Activated naive CD4-positive, alpha-beta T cell treated with anti-CD3 and anti-CD28 coated beads, Interleukin-2, amount 10 ng/mL, durations not matched to agents 7 days and 5 days (primary cell): ENCODE measurements at regions not wholly inside any gene's neighbourhood (a gene's known extent, or its start where the extent isn't known, plus 50 kb on each side); places are given as distances from the start of the nearest gene placed in this dataset.

Experiments
- CTCF ChIA-PET: fragments of 350-600 bp; sonication (Branson Sonifier 250); formaldehyde crosslinking; loops from one replicate; lab custom pipeline; 2021; ENCODE audit warnings: antibody characterized with exemption; lab: Charles Lee
- DNase-seq: peaks from one replicate; pipeline ENCODE4 v3.0.0-alpha.2; 2020
- H3K27ac Mint-ChIP-seq: one replicate; pipeline ENCODE4 v1.8.0; 2021; ENCODE audit warnings: mild to moderate bottlenecking, moderate library complexity, mixed read lengths
- H3K27me3 Mint-ChIP-seq: one replicate; pipeline ENCODE4 v1.8.0; 2021; ENCODE audit warnings: mild to moderate bottlenecking, mixed read lengths
- H3K36me3 Mint-ChIP-seq: one replicate; pipeline ENCODE4 v1.8.0; 2021; ENCODE audit warnings: mixed read lengths
- H3K4me1 Mint-ChIP-seq: one replicate; pipeline ENCODE4 v1.8.0; 2021; ENCODE audit warnings: mixed read lengths
- H3K4me3 Mint-ChIP-seq: one replicate; pipeline ENCODE4 v1.8.0; 2021; ENCODE audit warnings: mild to moderate bottlenecking, moderate library complexity, mixed read lengths
- H3K9me3 Mint-ChIP-seq: one replicate; pipeline ENCODE4 v1.8.0; 2021; ENCODE audit warnings: mixed read lengths

- DNase-seq: no peak
- peaks cover 12% of the 10 kb centered on the region for H3K27me3 Mint-ChIP-seq
- CTCF ChIA-PET: no interaction called here
- no peak overlapping the region for H3K4me3 Mint-ChIP-seq
- H3K9me3 Mint-ChIP-seq: peaks cover 2% of the 10 kb centered on the region
- no peaks in the 10 kb centered on the region for H3K36me3 Mint-ChIP-seq
- no peak overlapping the region for H3K27ac Mint-ChIP-seq
- no peaks in the 10 kb centered on the region for H3K4me1 Mint-ChIP-seq
These were observed 1488.6 kb downstream of the BRD1 start for GRCh38 chr22:48338793-48339705.

DNA sequence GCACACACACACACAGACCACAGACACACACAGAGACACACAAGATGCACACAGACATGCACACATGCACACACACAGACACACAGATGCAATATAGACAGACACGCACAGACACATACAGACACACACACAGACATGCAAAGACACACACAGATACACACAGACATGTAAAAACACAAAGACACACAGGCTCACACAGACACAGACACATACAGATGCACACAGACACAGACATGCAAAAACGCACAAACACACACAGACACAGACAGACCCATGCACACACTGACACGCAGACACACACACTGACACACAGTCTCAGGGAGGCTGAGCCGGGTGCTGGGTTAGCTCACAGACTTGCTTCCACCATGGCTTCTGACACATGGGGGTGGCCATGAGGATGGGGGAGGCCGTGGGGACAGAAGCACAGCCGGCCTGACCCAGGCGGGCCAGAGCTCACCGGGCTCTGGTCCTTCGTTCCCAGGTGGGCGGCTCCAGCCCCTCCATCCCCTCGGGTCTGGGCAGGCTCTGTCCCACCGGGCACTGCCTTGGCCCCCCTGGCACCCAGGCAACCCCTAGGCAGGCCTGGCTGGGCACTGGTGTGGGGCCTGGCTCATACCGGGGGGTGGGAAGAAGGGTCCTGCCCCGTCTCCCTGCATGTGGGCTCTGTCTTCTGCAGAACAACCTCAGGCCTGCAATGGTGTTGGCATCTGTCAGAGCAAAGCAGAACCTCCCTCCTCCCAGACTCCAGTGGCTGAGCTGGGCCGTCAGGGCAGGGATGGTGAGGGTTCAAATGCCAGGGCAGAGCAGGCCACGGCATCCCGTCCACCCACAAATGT is 1489.5 kb downstream of the BRD1 start:
- no peak overlapping the region for H3K27ac Mint-ChIP-seq
- no peaks in the 10 kb centered on the region for H3K4me1 Mint-ChIP-seq
- H3K4me3 Mint-ChIP-seq: no peak overlapping the region
- DNase-seq: no peak
- peaks cover 4% of the 10 kb centered on the region for H3K9me3 Mint-ChIP-seq
- peaks cover 12% of the 10 kb centered on the region for H3K27me3 Mint-ChIP-seq
- H3K36me3 Mint-ChIP-seq: no peaks in the 10 kb centered on the region
- CTCF ChIA-PET: no interaction called here

DNA sequence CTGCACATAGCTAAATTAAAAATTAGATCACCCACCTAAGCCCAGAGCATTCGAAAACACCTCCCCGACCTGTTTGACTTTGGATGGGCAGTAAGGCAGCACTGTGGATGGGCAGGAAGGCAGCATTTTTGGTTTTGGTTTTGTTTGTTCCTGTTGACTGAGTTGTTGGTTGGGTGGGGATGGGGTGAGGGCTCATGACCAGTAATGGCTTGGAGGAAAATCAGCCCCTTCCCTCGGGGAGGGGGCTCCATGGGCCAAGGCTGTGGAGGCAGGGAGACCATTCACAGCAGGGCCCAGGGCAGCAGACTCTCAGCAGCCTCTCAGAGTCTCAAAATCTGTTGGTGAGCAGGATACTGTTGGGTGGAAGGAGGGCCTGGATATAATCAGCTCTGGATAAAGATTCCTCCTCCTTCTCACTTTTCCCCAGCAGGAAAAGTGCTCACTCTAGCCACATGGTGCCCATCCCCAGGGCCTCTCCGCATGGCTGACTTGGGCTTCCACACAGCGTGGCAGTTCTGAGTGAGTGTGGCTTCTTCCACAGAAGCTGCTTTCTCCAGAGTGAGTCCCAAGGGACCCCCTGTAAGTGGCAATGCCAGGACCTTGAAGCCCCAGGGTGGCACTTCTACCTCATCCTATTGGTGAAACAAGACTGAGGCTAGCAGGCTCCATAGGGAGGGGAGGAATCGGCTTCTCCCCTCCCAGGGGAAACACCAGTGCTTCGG is 1491.2 kb downstream of the BRD1 start:
- no peak overlapping the region for H3K4me3 Mint-ChIP-seq
- no peak overlapping the region for H3K27ac Mint-ChIP-seq
- H3K36me3 Mint-ChIP-seq: no peaks in the 10 kb centered on the region
- H3K27me3 Mint-ChIP-seq: peaks cover 9% of the 10 kb centered on the region
- DNase-seq: no peak
- H3K9me3 Mint-ChIP-seq: peaks cover 10% of the 10 kb centered on the region
- CTCF ChIA-PET: no interaction called here
- H3K4me1 Mint-ChIP-seq: no peaks in the 10 kb centered on the region

- CTCF ChIA-PET: no interaction called here
- no peak for DNase-seq
- H3K27ac Mint-ChIP-seq: no peak overlapping the region
- H3K9me3 Mint-ChIP-seq: peaks cover 10% of the 10 kb centered on the region
- no peaks in the 10 kb centered on the region for H3K36me3 Mint-ChIP-seq
- no peaks in the 10 kb centered on the region for H3K4me1 Mint-ChIP-seq
- H3K4me3 Mint-ChIP-seq: no peak overlapping the region
- H3K27me3 Mint-ChIP-seq: no peaks in the 10 kb centered on the region
These were observed 1492.1 kb downstream of the BRD1 start for GRCh38 chr22:48335442-48336139.

- Mint-ChIP-seq H3K27me3 (no peaks in the 10 kb centered on the region), H3K9me3 (peaks cover 12% of the 10 kb centered on the region), H3K4me1 (no peaks in the 10 kb centered on the region), H3K36me3 (no peaks in the 10 kb centered on the region), H3K27ac (no peak overlapping the region), H3K4me3 (no peak overlapping the region)
- DNase-seq: no peak
- CTCF ChIA-PET: no interaction called here
These were observed 1492.7 kb downstream of the BRD1 start for GRCh38 chr22:48334971-48335370.

DNA sequence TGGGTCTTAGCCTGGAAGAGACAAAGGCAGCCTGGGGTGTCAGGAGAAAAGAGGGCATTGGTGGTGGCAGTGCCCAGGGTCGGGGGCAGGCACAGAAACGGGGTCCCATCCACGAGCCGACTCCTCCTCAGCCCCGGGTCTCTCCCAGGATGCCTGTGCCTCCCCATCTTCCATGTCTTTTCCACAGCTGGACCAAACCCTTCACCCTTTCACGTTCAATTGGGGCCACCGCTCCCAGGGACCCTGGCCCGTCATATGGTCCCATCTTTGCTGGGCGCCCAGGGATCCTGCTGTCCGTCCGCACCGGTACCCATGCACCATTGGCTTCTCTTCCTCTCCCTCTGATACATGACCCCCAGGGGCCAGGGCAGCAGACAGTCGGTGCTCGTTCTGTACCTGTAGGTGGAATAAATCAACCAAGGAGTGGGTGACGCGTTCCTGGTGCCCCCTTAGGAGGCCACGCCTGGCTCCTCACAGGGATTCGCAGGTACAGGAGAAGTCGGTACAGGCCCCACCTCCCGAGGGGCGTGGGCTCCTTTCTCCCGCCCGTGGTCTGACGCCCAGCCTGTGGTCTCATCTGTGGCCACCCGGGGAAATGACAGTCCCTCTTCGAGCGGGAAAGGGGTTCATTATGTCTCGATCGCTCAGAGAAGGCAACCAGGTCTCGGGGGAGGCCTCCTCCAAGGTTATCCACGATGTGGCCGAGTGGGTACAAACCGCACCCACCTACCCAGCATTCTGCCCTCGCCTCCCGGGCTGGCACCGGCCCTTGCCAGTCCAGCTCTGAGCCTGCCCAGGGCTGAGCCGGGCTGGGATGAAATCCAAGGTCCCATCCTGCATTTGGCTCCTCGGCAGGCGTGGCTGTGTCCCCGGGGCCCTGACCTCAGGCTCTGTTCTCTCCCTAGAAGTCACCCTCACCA is 1493.6 kb downstream of the BRD1 start:
- H3K4me3 Mint-ChIP-seq: no peak overlapping the region
- CTCF ChIA-PET: no interaction called here
- no peaks in the 10 kb centered on the region for H3K27me3 Mint-ChIP-seq
- no peak overlapping the region for H3K27ac Mint-ChIP-seq
- no peak for DNase-seq
- H3K9me3 Mint-ChIP-seq: peaks cover 14% of the 10 kb centered on the region
- no peaks in the 10 kb centered on the region for H3K36me3 Mint-ChIP-seq
- no peaks in the 10 kb centered on the region for H3K4me1 Mint-ChIP-seq

GRCh38 chr22:48333323-48333763 is 1494.3 kb downstream of the BRD1 start:
- no peak for DNase-seq
- Mint-ChIP-seq H3K4me3 (no peak overlapping the region), H3K27ac (no peak overlapping the region), H3K9me3 (peaks cover 19% of the 10 kb centered on the region), H3K36me3 (no peaks in the 10 kb centered on the region), H3K27me3 (no peaks in the 10 kb centered on the region), H3K4me1 (no peaks in the 10 kb centered on the region)
- CTCF ChIA-PET: no interaction called here

GRCh38 chr22:48332438-48333322 is 1495.0 kb downstream of the BRD1 start:
- Mint-ChIP-seq H3K27ac (no peak overlapping the region), H3K36me3 (no peaks in the 10 kb centered on the region), H3K4me1 (no peaks in the 10 kb centered on the region), H3K9me3 (peaks cover 24% of the 10 kb centered on the region), H3K4me3 (no peak overlapping the region), H3K27me3 (no peaks in the 10 kb centered on the region)
- DNase-seq: no peak
- CTCF ChIA-PET: no interaction called here

- H3K4me3 Mint-ChIP-seq: no peak overlapping the region
- no peaks in the 10 kb centered on the region for H3K4me1 Mint-ChIP-seq
- no peaks in the 10 kb centered on the region for H3K36me3 Mint-ChIP-seq
- no peak for DNase-seq
- no peaks in the 10 kb centered on the region for H3K27me3 Mint-ChIP-seq
- peaks cover 27% of the 10 kb centered on the region for H3K9me3 Mint-ChIP-seq
- H3K27ac Mint-ChIP-seq: no peak overlapping the region
- CTCF ChIA-PET: no interaction called here
These were observed 1495.9 kb downstream of the BRD1 start for GRCh38 chr22:48331691-48332220.

GRCh38 chr22:48331266-48331665 is 1496.4 kb downstream of the BRD1 start:
- Mint-ChIP-seq H3K9me3 (peaks cover 27% of the 10 kb centered on the region), H3K27ac (no peak overlapping the region), H3K36me3 (no peaks in the 10 kb centered on the region), H3K4me1 (no peaks in the 10 kb centered on the region), H3K27me3 (no peaks in the 10 kb centered on the region), H3K4me3 (no peak overlapping the region)
- no peak for DNase-seq
- CTCF ChIA-PET: no interaction called here

- no peak for DNase-seq
- no peaks in the 10 kb centered on the region for H3K36me3 Mint-ChIP-seq
- no peaks in the 10 kb centered on the region for H3K27me3 Mint-ChIP-seq
- no peak overlapping the region for H3K27ac Mint-ChIP-seq
- H3K9me3 Mint-ChIP-seq: peaks cover 28% of the 10 kb centered on the region
- H3K4me3 Mint-ChIP-seq: no peak overlapping the region
- H3K4me1 Mint-ChIP-seq: no peaks in the 10 kb centered on the region
- CTCF ChIA-PET: no interaction called here
These were observed 1500.0 kb downstream of the BRD1 start for GRCh38 chr22:48327721-48328120.

- H3K4me3 Mint-ChIP-seq: no peak overlapping the region
- no peak for DNase-seq
- H3K9me3 Mint-ChIP-seq: peaks cover 14% of the 10 kb centered on the region
- no peaks in the 10 kb centered on the region for H3K4me1 Mint-ChIP-seq
- CTCF ChIA-PET: no interaction called here
- H3K36me3 Mint-ChIP-seq: no peaks in the 10 kb centered on the region
- no peaks in the 10 kb centered on the region for H3K27me3 Mint-ChIP-seq
- H3K27ac Mint-ChIP-seq: no peak overlapping the region
These were observed 1503.9 kb downstream of the BRD1 start for GRCh38 chr22:48323746-48324145.
